HCT116 (cell line): ENCODE measurements at regions not wholly inside any gene's neighbourhood (a gene's known extent, or its start where the extent isn't known, plus 50 kb on each side); places are given as distances from the start of the nearest gene placed in this dataset.
A peak's percentile ranks its signal among the peaks of the same experiment; 100 is the strongest.

Experiments
- ATAC-seq: fragments of 200-7000 bp; cut with Tn5 transposase; 2 replicates; pipeline ENCODE4 v1.9.1; 2020; ENCODE audit warnings: mild to moderate bottlenecking, moderate library complexity
- BruUV-seq: library from RNA; stranded (reverse); fragments of 400-500 nt; replicated peaks from 2 replicates; lab custom pipeline; 2021; lab: Mats Ljungman, UMichigan
- CTCF ChIA-PET: fragments of 300-600 bp; sonication (Branson Sonifier 250); formaldehyde crosslinking; loops from one replicate; lab custom pipeline; 2021; ENCODE audit warnings: antibody characterized with exemption; lab: Charles Lee
- POLR2A ChIA-PET: fragments of 300-600, 350-600 bp; sonication (Branson Sonifier 250); formaldehyde crosslinking; loops from one replicate; lab custom pipeline; 2021; ENCODE audit warnings: antibody characterized with exemption; lab: Charles Lee
- RAD21 ChIA-PET, 2 experiments: fragments of 300-600 bp; sonication (Branson Sonifier 250); formaldehyde crosslinking; loops; one replicate each; lab custom pipeline; 2023; ENCODE audit warnings: low total read pairs in 2 of 2; ENCODE audit not compliant: uncharacterized antibody in 2 of 2, unreplicated experiment in 2 of 2, low non-redundant PET in 1 of 2; lab: Charles Lee
- DNase-seq: peaks from one replicate; pipeline ENCODE4 v3.0.0-alpha.2; 2010; ENCODE audit warnings: low read depth, low spot score
- H2AFZ ChIP-seq: fragments of 200-600 bp; shearing (Covaris generic), sonication (generic); 2 replicates; pipeline ENCODE4 v1.6.1; 2017; ENCODE audit warnings: low read depth, mixed run types, mixed read lengths, antibody characterized with exemption, low read length; ENCODE audit not compliant: poor library complexity, severe bottlenecking
- H3K27ac ChIP-seq: 2 replicates; pipeline ENCODE4 v1.5.1; 2012; ENCODE audit warnings: low read depth, low read length
- H3K27me3 ChIP-seq: fragments of 200-600 bp; sonication (generic); 2 replicates; pipeline ENCODE4 v1.6.1; 2016; ENCODE audit warnings: mixed run types, low read length, mixed read lengths; ENCODE audit not compliant: insufficient read depth
- H3K36me3 ChIP-seq, 2 experiments: fragments of 200-500 bp in 1 of 2; fragments of 200-600 bp in 1 of 2; sonication (Bioruptor generic) in 1 of 2; sonication (generic) in 1 of 2; 2 replicates each; pipeline versions ENCODE4 v1.5.1 to v1.6.1; 2014 to 2016; ENCODE audit warnings: low read length in 2 of 2, inconsistent platforms in 1 of 2, mixed read lengths in 1 of 2, mixed run types in 1 of 2; ENCODE audit not compliant: insufficient read depth in 2 of 2, control insufficient read depth in 1 of 2
- H3K4me1 ChIP-seq, 2 experiments: fragments of 200-600 bp in 1 of 2; sonication (generic) in 1 of 2; 2 replicates each; pipeline versions ENCODE4 v1.5.1 to v1.6.1; 2012 to 2017; ENCODE audit warnings: low read length in 2 of 2, inconsistent platforms in 1 of 2, mild to moderate bottlenecking in 1 of 2, mixed read lengths in 1 of 2, mixed run types in 1 of 2, moderate library complexity in 1 of 2; ENCODE audit not compliant: insufficient read depth in 2 of 2, control insufficient read depth in 1 of 2
- H3K4me2 ChIP-seq: fragments of 200-600 bp; sonication (generic); 2 replicates; pipeline ENCODE4 v1.6.1; 2017; ENCODE audit warnings: mixed run types, low read length, mixed read lengths
- H3K4me3 ChIP-seq, 2 experiments: fragments of 200-600 bp in 1 of 2; sonication (generic) in 1 of 2; replicated peaks in 1 of 2; 2 replicates each; pipeline ENCODE4 v1.5.1; 2011 to 2016; ENCODE audit warnings: low read length in 2 of 2, control low read depth in 1 of 2, low read depth in 1 of 2, mild to moderate bottlenecking in 1 of 2, mixed read lengths in 1 of 2, mixed run types in 1 of 2
- H3K79me2 ChIP-seq: fragments of 200-600 bp; sonication (generic); 2 replicates; pipeline ENCODE4 v1.6.1; 2017; ENCODE audit warnings: mild to moderate bottlenecking, mixed run types, low read length, moderate library complexity, mixed read lengths; ENCODE audit not compliant: insufficient read depth
- H3K9ac ChIP-seq: fragments of 200-600 bp; sonication (generic); 2 replicates; pipeline ENCODE4 v1.6.1; 2016; ENCODE audit warnings: low read length, mixed read lengths
- H3K9me2 ChIP-seq: fragments of 200-600 bp; sonication (generic), shearing (Covaris generic); 2 replicates; pipeline ENCODE4 v1.6.1; 2017; ENCODE audit warnings: mixed run types, mild to moderate bottlenecking, moderate library complexity; ENCODE audit not compliant: insufficient read depth
- H3K9me3 ChIP-seq, 2 experiments: fragments of 200-500 bp in 1 of 2; fragments of 200-600 bp in 1 of 2; sonication (Bioruptor generic) in 1 of 2; sonication (generic) in 1 of 2; 2 replicates each; pipeline ENCODE4 v1.6.1; 2014 to 2017; ENCODE audit warnings: low read length in 2 of 2, mixed read lengths in 2 of 2, inconsistent platforms in 1 of 2, low read depth in 1 of 2, mild to moderate bottlenecking in 1 of 2, mixed run types in 1 of 2, moderate library complexity in 1 of 2; ENCODE audit not compliant: control insufficient read depth in 1 of 2, insufficient read depth in 1 of 2
- H4K20me1 ChIP-seq: fragments of 200-600 bp; sonication (generic), shearing (Covaris generic); 2 replicates; pipeline ENCODE4 v1.6.1; 2017; ENCODE audit warnings: mixed run types, mild to moderate bottlenecking, moderate library complexity; ENCODE audit not compliant: insufficient read depth
- CEBPB ChIP-seq: IDR thresholded peaks from 2 replicates; pipeline ENCODE4 v1.6.1; 2012; ENCODE audit warnings: low read depth
- EGR1 ChIP-seq: IDR thresholded peaks from 2 replicates; pipeline ENCODE4 v1.6.1; 2012; ENCODE audit warnings: low read depth
- ELF1 ChIP-seq: IDR thresholded peaks from 2 replicates; pipeline ENCODE4 v1.6.1; 2012; ENCODE audit warnings: low read depth, borderline replicate concordance
- EZH2 ChIP-seq: fragments of 200-600 bp; sonication (generic); IDR thresholded peaks from 2 replicates; pipeline ENCODE4 v1.6.1; 2017; ENCODE audit warnings: antibody characterized with exemption, mixed run types
- EZH2phosphoT487 ChIP-seq: fragments of 200-600 bp; IDR thresholded peaks from 2 replicates; pipeline ENCODE4 v1.6.1; 2018; ENCODE audit warnings: antibody characterized with exemption, borderline replicate concordance
- FOSL1 ChIP-seq: IDR thresholded peaks from 2 replicates; pipeline ENCODE4 v1.6.1; 2012; ENCODE audit warnings: low read depth
- JUND ChIP-seq: IDR thresholded peaks from 2 replicates; pipeline ENCODE4 v1.6.1; 2012
- POLR2A ChIP-seq: IDR thresholded peaks from 2 replicates; pipeline ENCODE4 v1.7.0; 2011; ENCODE audit warnings: borderline replicate concordance; ENCODE audit not compliant: insufficient read depth, insufficient read length; ENCODE audit errors: extremely low read depth
- RAD21 ChIP-seq: IDR thresholded peaks from 2 replicates; pipeline ENCODE4 v1.6.1; 2012; ENCODE audit warnings: low read depth, mild to moderate bottlenecking
- SP1 ChIP-seq: IDR thresholded peaks from 2 replicates; pipeline ENCODE4 v1.6.1; 2012; ENCODE audit warnings: low read depth
- SRF ChIP-seq: IDR thresholded peaks from 2 replicates; pipeline ENCODE4 v1.6.1; 2012; ENCODE audit warnings: low read depth
- TCF7L2 ChIP-seq: IDR thresholded peaks from 2 replicates; pipeline ENCODE4 v1.7.0; 2011; ENCODE audit warnings: borderline replicate concordance, inconsistent platforms; ENCODE audit not compliant: insufficient read depth, insufficient read length; ENCODE audit errors: extremely low read depth
- intact Hi-C: fragments of 100-400 bp; cut with micrococcal nuclease; formaldehyde crosslinking; loops from 2 replicates; pipeline ENCODE4 v1.10.0; 2022
- TF ChIP-seq, protein P1 (sequence below), 3 experiments: fragments of 200-600 bp in 1 of 3; sonication (generic) in 1 of 3; IDR thresholded peaks in 2 of 3; conservative IDR thresholded peaks in 1 of 3; 2 replicates each; pipeline ENCODE4 v1.5.1; 2012 to 2017; ENCODE audit warnings: low read depth in 2 of 3, low read length in 2 of 3, antibody characterized with exemption in 1 of 3, borderline replicate concordance in 1 of 3, control low read depth in 1 of 3, mild to moderate bottlenecking in 1 of 3, mixed read lengths in 1 of 3, mixed run types in 1 of 3, moderate library complexity in 1 of 3; ENCODE audit not compliant: insufficient read depth in 1 of 3
- TF ChIP-seq, protein P2 (sequence below): IDR thresholded peaks from 2 replicates; pipeline ENCODE4 v1.6.1; 2011; ENCODE audit warnings: mild to moderate bottlenecking, low read length, moderate library complexity; ENCODE audit not compliant: insufficient replicate concordance; ENCODE audit errors: extremely low read depth

DNA sequence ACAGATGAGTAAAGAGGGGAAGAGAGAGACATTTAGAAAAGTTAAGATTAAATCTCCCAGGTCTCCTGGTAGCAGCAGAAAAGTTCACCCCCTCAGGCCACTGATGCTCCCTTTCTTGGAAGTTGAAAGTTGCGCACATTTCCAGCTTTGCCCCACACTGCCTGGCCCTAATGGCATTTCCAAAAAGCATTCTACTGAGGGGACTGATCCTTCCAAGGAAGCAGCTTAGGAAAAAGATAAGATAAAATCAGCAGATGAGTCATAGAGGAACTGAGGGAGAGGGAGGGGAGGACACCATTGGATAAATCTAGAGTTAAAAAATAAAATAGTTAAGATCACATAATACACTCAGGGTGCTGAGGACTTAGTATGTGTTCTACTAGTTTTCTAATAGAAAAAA is 67.6 kb upstream of the SLC12A2 start:
- ATAC-seq, result peak; percentile 44; the same call in 1 of the 2 replicates
- CTCF ChIA-PET, result no interaction called here

DNA sequence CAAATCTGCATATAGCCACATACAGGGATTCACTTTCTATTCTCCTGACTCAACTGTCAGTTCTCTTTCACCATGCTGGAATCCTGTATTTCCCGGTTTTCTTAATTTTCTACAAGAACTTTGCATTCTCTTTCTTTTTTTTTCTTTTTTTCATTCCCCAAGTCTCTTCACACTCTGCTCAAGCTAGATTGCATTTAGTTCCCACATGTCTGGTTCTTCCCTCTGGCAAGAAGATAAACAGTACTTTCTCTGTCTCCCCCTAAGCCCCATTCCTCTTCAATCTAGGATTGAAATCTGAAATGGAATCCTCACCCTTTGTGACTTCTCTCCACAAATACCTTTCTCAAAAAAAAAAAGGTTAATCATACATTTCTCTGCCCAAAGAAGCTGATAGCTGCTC is 64.2 kb upstream of the SLC12A2 start:
- Histone ChIP-seq H3K79me2 (no peaks in the 10 kb centered on the region), H2AFZ (no peak overlapping the region), H3K27me3 (no peaks in the 10 kb centered on the region), H3K4me3 (no peak overlapping the region), H3K9ac (no peak overlapping the region), H4K20me1 (no peaks in the 10 kb centered on the region), H3K4me2 (no peak overlapping the region), H3K36me3 (no peaks in the 10 kb centered on the region), H3K9me3 (no peaks in the 10 kb centered on the region), H3K4me1 (peaks cover 7 to 11% of the 10 kb centered on the region in 2 experiments; a peak in 3 of 4 replicates), H3K9me2 (no peaks in the 10 kb centered on the region), H3K27ac (no peak overlapping the region)
- ChIA-PET CTCF (no interaction called here), RAD21 (no interaction called here), POLR2A (no interaction called here)
- intact Hi-C loops, result no loop called here
- no peak for ATAC-seq
- no TSS peak for BruUV-seq
- DNase-seq, result no peak
- TF ChIP-seq, protein P1, sequence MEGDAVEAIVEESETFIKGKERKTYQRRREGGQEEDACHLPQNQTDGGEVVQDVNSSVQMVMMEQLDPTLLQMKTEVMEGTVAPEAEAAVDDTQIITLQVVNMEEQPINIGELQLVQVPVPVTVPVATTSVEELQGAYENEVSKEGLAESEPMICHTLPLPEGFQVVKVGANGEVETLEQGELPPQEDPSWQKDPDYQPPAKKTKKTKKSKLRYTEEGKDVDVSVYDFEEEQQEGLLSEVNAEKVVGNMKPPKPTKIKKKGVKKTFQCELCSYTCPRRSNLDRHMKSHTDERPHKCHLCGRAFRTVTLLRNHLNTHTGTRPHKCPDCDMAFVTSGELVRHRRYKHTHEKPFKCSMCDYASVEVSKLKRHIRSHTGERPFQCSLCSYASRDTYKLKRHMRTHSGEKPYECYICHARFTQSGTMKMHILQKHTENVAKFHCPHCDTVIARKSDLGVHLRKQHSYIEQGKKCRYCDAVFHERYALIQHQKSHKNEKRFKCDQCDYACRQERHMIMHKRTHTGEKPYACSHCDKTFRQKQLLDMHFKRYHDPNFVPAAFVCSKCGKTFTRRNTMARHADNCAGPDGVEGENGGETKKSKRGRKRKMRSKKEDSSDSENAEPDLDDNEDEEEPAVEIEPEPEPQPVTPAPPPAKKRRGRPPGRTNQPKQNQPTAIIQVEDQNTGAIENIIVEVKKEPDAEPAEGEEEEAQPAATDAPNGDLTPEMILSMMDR (IDR thresholded peaks at IDR 0.05 in 2 of 3, conservative IDR thresholded peaks at IDR 0.05 in 1 of 3; ENCODE audit: borderline replicate concordance in 1 of 3, insufficient read depth in 1 of 3, low read depth in 2 of 3, low read length in 2 of 3), result no peak
- TF ChIP-seq JUND, result no peak
- TF ChIP-seq, protein P2, sequence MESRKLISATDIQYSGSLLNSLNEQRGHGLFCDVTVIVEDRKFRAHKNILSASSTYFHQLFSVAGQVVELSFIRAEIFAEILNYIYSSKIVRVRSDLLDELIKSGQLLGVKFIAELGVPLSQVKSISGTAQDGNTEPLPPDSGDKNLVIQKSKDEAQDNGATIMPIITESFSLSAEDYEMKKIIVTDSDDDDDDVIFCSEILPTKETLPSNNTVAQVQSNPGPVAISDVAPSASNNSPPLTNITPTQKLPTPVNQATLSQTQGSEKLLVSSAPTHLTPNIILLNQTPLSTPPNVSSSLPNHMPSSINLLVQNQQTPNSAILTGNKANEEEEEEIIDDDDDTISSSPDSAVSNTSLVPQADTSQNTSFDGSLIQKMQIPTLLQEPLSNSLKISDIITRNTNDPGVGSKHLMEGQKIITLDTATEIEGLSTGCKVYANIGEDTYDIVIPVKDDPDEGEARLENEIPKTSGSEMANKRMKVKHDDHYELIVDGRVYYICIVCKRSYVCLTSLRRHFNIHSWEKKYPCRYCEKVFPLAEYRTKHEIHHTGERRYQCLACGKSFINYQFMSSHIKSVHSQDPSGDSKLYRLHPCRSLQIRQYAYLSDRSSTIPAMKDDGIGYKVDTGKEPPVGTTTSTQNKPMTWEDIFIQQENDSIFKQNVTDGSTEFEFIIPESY, result no peak
- no peak for TF ChIP-seq SP1
- TF ChIP-seq EZH2phosphoT487, result no peak
- no peak for TF ChIP-seq FOSL1
- no peak for TF ChIP-seq POLR2A
- TF ChIP-seq RAD21, result no peak
- no peak for TF ChIP-seq CEBPB
- TF ChIP-seq TCF7L2, result no peak

More for the DNA sequence above, 67.6 kb upstream of the SLC12A2 start:
- peak overlapping the region; percentile 27 for H3K4me2 ChIP-seq
- H3K79me2 ChIP-seq, result no peaks in the 10 kb centered on the region
- DNase-seq, result no peak
- H3K4me1 ChIP-seq, result peaks cover 7 to 11% of the 10 kb centered on the region in 2 experiments; a peak in 3 of 4 replicates
- H3K9me3 ChIP-seq, result no peaks in the 10 kb centered on the region
- BruUV-seq, result no TSS peak
- ChIA-PET POLR2A (no interaction called here), RAD21 (no interaction called here)
- no peak overlapping the region for H3K27ac ChIP-seq
- no peaks in the 10 kb centered on the region for H4K20me1 ChIP-seq
- no peak overlapping the region for H3K4me3 ChIP-seq
- H3K9ac ChIP-seq, result no peak overlapping the region
- no peaks in the 10 kb centered on the region for H3K36me3 ChIP-seq
- H2AFZ ChIP-seq, result no peak overlapping the region
- no peaks in the 10 kb centered on the region for H3K27me3 ChIP-seq
- intact Hi-C loops, result no loop called here
- H3K9me2 ChIP-seq, result no peaks in the 10 kb centered on the region
- TF ChIP-seq FOSL1 (0 out of 2 replicates have a peak, but pooled peaks have one; percentile 12), EZH2 (no peak), EGR1 (no peak), SRF (no peak), ELF1 (no peak), POLR2A (no peak)
- TF ChIP-seq, protein P1 (IDR thresholded peaks at IDR 0.05 in 2 of 3, conservative IDR thresholded peaks at IDR 0.05 in 1 of 3; ENCODE audit: borderline replicate concordance in 1 of 3, insufficient read depth in 1 of 3, low read depth in 2 of 3, low read length in 2 of 3), result no peak
